Natural killer cell (primary cell): ENCODE measurements at regions not wholly inside any gene's neighbourhood (a gene's known extent, or its start where the extent isn't known, plus 50 kb on each side); places are given as distances from the start of the nearest gene placed in this dataset.

Source experiments
- ATAC-seq, 3 donors: fragments of 150-1000 bp in 2 of 3; fragments of 200-7000 bp in 1 of 3; cut with Tn5 transposase; 1 replicate in 1 of 3; 2 replicates in 2 of 3; pipeline ENCODE4 v1.10.0; 2021; ENCODE audit warnings: mild to moderate bottlenecking in 2 of 3, moderate library complexity in 2 of 3
- DNase-seq, 2 donors: peaks; one replicate each; pipeline versions ENCODE4 v3.0.0 to v3.0.0-alpha.2; 2013 to 2021; ENCODE audit warnings: mixed read lengths in 1 of 2
- H3K27ac ChIP-seq: one replicate; pipeline ENCODE4 v1.5.1; 2013; ENCODE audit warnings: mild to moderate bottlenecking, low read length
- H3K27me3 ChIP-seq: one replicate; pipeline ENCODE4 v1.6.1; 2013; ENCODE audit warnings: low read length; ENCODE audit not compliant: control insufficient read depth, insufficient read depth
- H3K36me3 ChIP-seq: one replicate; pipeline ENCODE4 v1.6.1; 2013; ENCODE audit warnings: low read length; ENCODE audit not compliant: control insufficient read depth, insufficient read depth
- H3K4me1 ChIP-seq: one replicate; pipeline ENCODE4 v1.6.1; 2013; ENCODE audit warnings: low read length; ENCODE audit not compliant: control insufficient read depth, insufficient read depth
- H3K4me3 ChIP-seq: one replicate; pipeline ENCODE4 v1.5.1; 2013; ENCODE audit warnings: low read length
- H3K9me3 ChIP-seq: one replicate; pipeline ENCODE4 v1.6.1; 2013; ENCODE audit warnings: low read length; ENCODE audit not compliant: control insufficient read depth, insufficient read depth
- H3K27ac Mint-ChIP-seq, 2 donors: one replicate each; pipeline ENCODE4 v1.8.0; 2022; ENCODE audit warnings: mild to moderate bottlenecking in 2 of 2, mixed read lengths in 2 of 2, moderate library complexity in 1 of 2
- H3K27me3 Mint-ChIP-seq, 2 donors: one replicate each; pipeline ENCODE4 v1.8.0; 2022; ENCODE audit warnings: low read depth in 2 of 2, mixed read lengths in 2 of 2
- H3K36me3 Mint-ChIP-seq: one replicate; pipeline ENCODE4 v1.8.0; 2022; ENCODE audit warnings: mixed read lengths
- H3K4me1 Mint-ChIP-seq, 2 donors: one replicate each; pipeline ENCODE4 v1.8.0; 2022; ENCODE audit warnings: mixed read lengths in 2 of 2
- H3K4me3 Mint-ChIP-seq: one replicate; pipeline ENCODE4 v1.8.0; 2022; ENCODE audit warnings: mild to moderate bottlenecking, moderate library complexity, mixed read lengths
- H3K9me3 Mint-ChIP-seq, 2 donors: one replicate each; pipeline ENCODE4 v1.8.0; 2022; ENCODE audit warnings: mixed read lengths in 2 of 2
- CTCF ChIP-seq: fragments of 200-600 bp; IDR thresholded peaks from one replicate; pipeline ENCODE4 v1.8.0; 2022; ENCODE audit warnings: antibody characterized with exemption
- WGBS: methylation state at CpG from one replicate; pipeline ENCODE4 v1.1.7; 2013; ENCODE audit warnings: missing lambda C conversion rate; ENCODE audit not compliant: insufficient coverage; 5-methylcytosine and 5-hydroxymethylcytosine counted together
- intact Hi-C: fragments of 100-400 bp; cut with micrococcal nuclease; formaldehyde crosslinking; loops from one replicate; pipeline ENCODE4 v1.14.2; 2022

GRCh38 chr3:88321363-88322050, 171.7 kb downstream of the C3orf38 start:
- Mint-ChIP-seq H3K27ac (no peak overlapping the region), H3K4me3 (no peak overlapping the region), H3K27me3 (no peaks in the 10 kb centered on the region), H3K36me3 (no peaks in the 10 kb centered on the region), H3K9me3 (peaks cover 7 to 12% of the 10 kb centered on the region in 2 donors), H3K4me1 (no peaks in the 10 kb centered on the region)
- ATAC-seq (no peak), DNase-seq (no peak)
- no peak overlapping the region for H3K4me3 ChIP-seq
- intact Hi-C loops, result no loop called here
- no peaks in the 10 kb centered on the region for H3K36me3 ChIP-seq
- TF ChIP-seq CTCF, result no peak
- 82% methylated on average over 2 of the region's 3 CpGs for WGBS
- H3K27ac ChIP-seq, result no peak overlapping the region
- no peaks in the 10 kb centered on the region for H3K9me3 ChIP-seq
- no peaks in the 10 kb centered on the region for H3K27me3 ChIP-seq
- no peaks in the 10 kb centered on the region for H3K4me1 ChIP-seq

DNA sequence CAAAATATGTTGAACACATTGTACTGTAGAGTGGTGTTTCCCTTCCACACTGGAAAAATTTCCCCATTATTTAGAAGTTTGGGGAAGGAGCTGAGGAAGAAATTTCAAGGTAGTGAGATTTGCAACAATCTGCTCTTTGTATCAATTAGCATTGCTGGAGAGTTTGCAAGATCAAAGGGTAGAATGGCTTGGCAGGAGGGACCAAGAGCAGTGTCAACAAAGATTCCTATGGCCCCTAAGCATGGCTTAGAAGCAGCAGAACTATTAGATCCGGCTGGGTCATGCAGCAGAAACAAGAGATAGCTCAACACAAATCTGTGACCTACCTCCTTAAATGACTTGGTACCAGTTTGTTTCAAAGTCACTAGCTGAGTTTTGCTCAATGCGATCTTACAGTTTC, 175.0 kb downstream of the C3orf38 start:
- no peaks in the 10 kb centered on the region for H3K4me1 ChIP-seq
- no peaks in the 10 kb centered on the region for H3K36me3 Mint-ChIP-seq
- TF ChIP-seq CTCF, result no peak
- peaks cover 7 to 11% of the 10 kb centered on the region in 2 donors for H3K9me3 Mint-ChIP-seq
- H3K36me3 ChIP-seq, result no peaks in the 10 kb centered on the region
- no peak overlapping the region for H3K4me3 Mint-ChIP-seq
- H3K4me3 ChIP-seq, result no peak overlapping the region
- no peak overlapping the region for H3K27ac Mint-ChIP-seq
- H3K27me3 ChIP-seq, result no peaks in the 10 kb centered on the region
- intact Hi-C loops, result no loop called here
- H3K27me3 Mint-ChIP-seq, result no peaks in the 10 kb centered on the region
- H3K9me3 ChIP-seq, result no peaks in the 10 kb centered on the region
- ATAC-seq (no peak), DNase-seq (no peak)
- 84% methylated on average over 2 of the region's 2 CpGs for WGBS
- no peaks in the 10 kb centered on the region for H3K4me1 Mint-ChIP-seq
- no peak overlapping the region for H3K27ac ChIP-seq

DNA sequence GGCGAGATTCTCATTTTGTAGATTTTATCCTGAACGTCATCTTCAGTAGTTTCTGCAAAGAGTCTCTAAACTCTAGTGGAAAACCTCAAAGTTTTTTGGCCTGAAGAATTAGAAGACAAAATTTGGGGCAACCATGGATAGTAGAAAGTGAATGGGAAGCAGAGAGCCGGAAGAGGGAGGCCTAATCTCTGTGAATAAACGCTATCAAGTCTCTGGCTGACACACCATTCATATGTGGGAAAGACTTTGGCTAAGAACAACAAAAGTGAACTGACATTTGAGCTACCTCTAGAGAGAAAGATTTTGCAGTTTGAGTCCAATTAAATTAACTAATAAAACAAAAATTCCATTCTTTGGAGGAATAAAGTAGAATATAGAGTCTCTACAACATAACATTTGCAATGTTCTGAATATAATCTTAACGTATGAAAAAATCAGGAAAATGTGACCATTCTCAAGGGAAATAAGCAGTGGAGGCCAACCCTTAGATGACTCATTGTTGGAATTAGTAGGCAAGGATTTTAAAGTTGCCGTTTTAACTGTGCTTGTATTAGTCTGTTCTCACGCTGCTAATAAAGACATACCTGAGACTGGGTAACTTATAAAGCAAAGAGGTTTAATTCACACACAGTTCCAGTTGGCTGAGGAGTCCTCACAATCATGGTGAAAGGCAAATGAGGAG, 184.6 kb downstream of the C3orf38 start:
- H3K27me3 ChIP-seq, result no peaks in the 10 kb centered on the region
- H3K4me3 ChIP-seq, result no peak overlapping the region
- no peaks in the 10 kb centered on the region for H3K36me3 ChIP-seq
- DNase-seq (no peak), ATAC-seq (no peak)
- Mint-ChIP-seq H3K27ac (no peak overlapping the region), H3K9me3 (peaks cover 14% of the 10 kb centered on the region in 2 donors), H3K36me3 (peaks cover 8% of the 10 kb centered on the region), H3K4me1 (no peaks in the 10 kb centered on the region), H3K4me3 (no peak overlapping the region), H3K27me3 (no peaks in the 10 kb centered on the region)
- WGBS, result 82% methylated on average over 7 of the region's 7 CpGs
- intact Hi-C loops, result no loop called here
- no peak overlapping the region for H3K27ac ChIP-seq
- peaks cover 3% of the 10 kb centered on the region for H3K9me3 ChIP-seq
- no peaks in the 10 kb centered on the region for H3K4me1 ChIP-seq
- no peak for TF ChIP-seq CTCF
